Effector CD8-positive, alpha-beta T cell (primary cell): ENCODE measurements at regions not wholly inside any gene's neighbourhood (a gene's known extent, or its start where the extent isn't known, plus 50 kb on each side); places are given as distances from the start of the nearest gene placed in this dataset.
"Not testable (repeated sequence)": the region's sequence is repeated elsewhere in the genome, so short reads cannot be mapped to it uniquely, and the experiment has no call there.

Source experiments
- DNase-seq: peaks from one replicate; lab custom pipeline; 2025; lab: John Stamatoyannopoulos, UW

- DNase-seq = no peak
Measured at GRCh38 chr3:170814822-170815221, 55.2 kb downstream of the RPL22L1 start.

DNA sequence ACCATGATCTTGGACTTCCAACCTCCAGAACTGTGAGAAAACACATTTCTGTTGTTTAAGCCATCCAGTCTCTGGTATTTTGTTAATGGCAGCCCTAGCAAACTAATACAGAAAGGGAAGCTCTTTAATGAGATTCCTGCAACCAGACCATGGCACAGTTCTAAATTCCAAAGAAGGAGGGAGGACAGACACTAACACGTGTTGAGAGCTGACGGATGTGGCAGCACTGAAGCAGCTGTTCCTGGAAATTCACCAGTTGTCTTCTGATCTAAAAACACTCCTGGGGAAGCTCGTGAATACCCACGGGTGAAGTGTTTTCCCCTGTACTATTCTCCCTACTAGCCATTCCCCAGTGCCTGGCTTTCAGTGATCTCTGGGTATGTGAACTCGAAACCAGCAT, 56.7 kb downstream of the RPL22L1 start:
- no peak for DNase-seq

- peak; percentile 19 for DNase-seq
Measured at GRCh38 chr3:170811928-170812591, 57.9 kb downstream of the RPL22L1 start.

- DNase-seq = no peak
Measured at GRCh38 chr3:170811515-170811914, 58.5 kb downstream of the RPL22L1 start.

- DNase-seq = no peak
Measured at GRCh38 chr3:170809975-170810357, 60.0 kb downstream of the RPL22L1 start.

DNA sequence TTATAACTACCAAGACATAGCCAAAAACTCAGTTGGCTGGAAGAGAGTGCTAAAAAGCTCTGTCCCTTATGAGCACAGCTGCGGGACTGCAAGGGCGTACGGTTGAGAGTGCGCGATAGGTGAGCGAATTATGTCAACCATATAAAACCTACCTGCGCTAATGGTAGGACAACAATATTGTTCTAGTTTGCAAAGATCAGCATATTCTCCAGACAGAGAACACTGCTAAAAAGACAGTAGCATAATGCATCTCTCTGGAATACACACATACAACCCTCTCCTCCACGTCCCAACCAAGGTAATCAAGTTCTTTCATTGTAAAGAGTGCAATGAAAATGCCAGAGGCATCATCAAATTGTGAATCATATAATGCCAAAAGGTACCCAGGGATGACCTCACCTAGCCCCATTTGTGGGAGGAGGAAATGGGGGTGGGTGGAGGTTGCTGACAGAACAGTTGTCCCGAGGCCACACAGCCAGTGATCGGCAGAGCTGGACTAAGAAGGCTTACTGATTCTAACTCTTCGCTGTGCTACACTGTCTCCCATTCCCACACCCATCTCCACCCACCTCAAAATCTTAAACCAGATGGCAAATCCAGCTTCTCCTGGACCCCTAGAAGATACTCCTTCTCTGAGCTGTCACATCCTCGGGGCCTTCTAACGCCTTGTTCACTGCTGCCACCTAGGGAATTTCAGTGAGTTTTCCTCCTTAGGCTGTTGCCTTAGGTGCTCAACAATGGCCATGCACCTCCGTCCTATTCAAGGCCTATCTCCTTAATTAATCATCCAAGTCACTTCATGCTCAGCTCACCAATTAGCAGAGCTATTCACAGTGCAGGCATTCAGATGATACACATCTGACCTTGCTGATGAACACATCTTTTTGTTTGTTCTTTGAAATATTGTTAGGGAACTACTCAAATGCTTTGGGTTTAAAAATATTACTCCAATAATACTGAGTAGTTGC, 60.7 kb downstream of the RPL22L1 start:
- no peak for DNase-seq

- DNase-seq = no peak
Measured at GRCh38 chr3:170808041-170808440, 62.0 kb downstream of the RPL22L1 start.

DNA sequence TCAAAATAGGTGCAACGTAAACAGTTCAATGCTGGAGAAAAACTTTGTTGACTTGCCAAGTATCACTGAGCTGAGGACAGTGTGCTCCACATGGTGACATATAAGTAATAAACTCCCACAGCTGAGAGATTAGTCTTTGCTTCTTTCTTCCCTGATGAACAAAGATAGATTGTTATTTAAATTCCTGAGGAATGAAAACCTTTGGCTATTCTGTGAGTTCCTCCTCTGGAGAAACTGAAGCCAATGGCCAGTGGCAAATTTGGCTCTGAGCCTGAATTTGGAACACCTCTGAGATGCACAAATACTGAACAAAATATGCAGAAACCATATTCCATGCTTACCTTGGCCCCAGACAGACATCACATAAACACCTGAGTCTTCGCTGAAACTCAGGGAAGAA, 63.3 kb downstream of the RPL22L1 start:
- no peak for DNase-seq

- DNase-seq = no peak
Measured at GRCh38 chr3:170806141-170806540, 63.9 kb downstream of the RPL22L1 start.

DNA sequence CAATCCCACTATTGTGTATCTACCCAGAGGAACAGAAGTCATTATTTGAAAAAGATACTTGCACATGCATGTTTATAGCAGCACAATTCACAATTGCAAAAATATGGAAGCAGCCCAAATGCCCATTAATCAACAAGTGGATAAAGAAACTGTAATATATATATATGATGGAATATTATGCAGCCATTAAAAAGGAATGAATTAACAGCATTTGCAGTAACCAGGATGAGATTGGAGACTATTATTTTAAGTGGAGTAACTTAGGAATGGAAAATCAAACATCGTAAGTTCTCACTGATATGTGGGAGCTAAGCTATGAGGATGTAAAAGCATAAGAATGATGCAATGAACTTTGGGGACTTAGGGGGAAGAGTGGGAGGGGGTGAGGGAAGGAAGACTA, 64.7 kb downstream of the RPL22L1 start:
- DNase-seq = not testable (repeated sequence)

DNA sequence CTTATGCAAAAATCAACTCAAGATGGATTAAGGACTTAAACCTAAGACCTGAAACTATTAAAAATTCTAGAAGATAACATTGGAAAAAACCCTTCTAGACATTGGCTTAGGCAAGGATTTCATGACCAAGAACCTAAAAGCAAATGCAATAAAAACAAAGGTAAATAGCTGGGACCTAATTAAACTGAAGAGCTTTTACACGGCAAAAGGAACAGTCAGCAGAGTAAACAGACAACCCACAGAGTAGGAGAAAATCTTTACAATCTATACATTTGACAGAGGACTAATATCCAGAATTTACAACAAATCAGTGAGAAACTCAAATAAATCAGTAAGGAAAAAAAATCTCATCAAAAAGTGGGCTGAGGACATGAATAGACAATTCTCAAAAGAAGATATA, 65.4 kb downstream of the RPL22L1 start:
- not testable (repeated sequence) for DNase-seq

DNA sequence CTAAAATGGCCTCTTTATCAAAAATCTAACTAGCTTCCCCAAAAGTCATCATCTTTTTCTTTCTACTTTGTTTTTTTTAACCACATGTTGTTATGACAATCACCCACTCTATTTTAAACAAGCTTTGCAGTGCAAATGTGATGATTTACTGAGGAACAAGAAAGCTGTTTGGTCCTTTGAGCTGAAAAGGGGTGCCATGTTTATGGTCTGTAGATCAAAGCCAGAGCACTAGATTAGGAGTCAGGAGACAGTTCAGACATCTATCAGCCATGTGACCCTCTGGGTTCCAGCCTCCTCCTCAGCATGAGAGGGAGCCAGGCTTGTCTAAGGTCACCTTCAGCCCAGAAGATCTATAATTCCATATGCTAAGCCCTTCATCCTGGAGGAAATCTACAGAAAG, 65.9 kb downstream of the RPL22L1 start:
- no peak for DNase-seq

GRCh38 chr3:170802164-170803151, 67.5 kb downstream of the RPL22L1 start:
- no peak for DNase-seq

GRCh38 chr3:170801597-170801996, 68.4 kb downstream of the RPL22L1 start:
- no peak for DNase-seq

- DNase-seq = not testable (repeated sequence)
Measured at GRCh38 chr3:170800275-170800674, 69.7 kb downstream of the RPL22L1 start.

DNA sequence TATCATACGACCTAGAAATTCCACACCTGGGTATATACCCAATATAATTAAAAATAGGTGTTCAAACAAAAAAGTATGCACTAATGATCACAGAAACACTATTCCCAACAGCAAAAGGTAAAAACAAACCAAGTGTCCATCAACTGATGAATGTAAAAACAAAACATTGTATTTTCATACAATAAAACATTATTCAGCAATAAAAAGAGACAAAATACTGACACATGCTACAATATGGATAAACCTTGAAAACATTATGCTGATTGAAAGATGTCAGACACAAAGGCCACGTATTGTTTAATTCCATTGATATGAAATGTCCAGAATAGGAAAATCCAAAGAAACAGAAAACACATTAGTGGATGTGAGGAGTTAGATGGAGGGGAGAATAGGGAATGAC, 71.0 kb downstream of the RPL22L1 start:
- DNase-seq = no peak

DNA sequence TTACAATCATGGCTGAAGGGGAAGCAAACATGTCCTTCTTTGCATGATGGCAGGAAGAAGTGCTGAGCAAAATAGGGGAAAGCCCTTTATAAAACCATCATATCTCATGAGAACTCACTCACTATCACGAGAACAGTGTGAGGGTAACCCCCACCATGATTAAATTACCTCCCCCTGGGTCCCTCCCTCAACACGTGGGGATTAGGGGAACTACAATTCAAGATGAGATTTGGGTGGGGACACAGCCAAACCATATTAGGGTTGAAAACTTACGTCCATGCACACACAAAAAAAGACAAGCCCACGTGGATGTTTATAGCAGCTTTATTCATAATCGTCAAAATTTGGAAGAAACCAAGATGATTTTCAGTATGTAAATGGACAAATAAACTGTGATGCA, 72.3 kb downstream of the RPL22L1 start:
- no peak for DNase-seq

DNA sequence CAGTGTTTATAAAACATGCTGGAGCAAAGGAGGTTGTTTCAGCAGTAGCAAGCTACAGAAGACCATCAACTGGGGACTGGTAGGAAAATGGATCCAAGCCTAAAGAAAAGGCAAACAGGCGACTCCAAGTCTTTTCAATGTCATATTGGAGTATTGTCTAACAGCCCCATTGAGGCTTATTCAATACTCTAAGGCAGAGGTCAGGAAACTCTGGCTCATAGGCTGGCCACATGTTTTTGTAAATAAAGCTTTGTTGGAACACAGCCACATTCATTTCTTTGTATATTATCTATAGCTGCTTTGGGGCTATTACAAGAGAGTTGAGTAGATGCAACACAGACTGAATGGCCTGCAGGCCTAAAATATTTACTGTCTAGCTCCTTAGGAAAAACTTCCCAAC, 77.5 kb downstream of the RPL22L1 start:
- DNase-seq = no peak

DNA sequence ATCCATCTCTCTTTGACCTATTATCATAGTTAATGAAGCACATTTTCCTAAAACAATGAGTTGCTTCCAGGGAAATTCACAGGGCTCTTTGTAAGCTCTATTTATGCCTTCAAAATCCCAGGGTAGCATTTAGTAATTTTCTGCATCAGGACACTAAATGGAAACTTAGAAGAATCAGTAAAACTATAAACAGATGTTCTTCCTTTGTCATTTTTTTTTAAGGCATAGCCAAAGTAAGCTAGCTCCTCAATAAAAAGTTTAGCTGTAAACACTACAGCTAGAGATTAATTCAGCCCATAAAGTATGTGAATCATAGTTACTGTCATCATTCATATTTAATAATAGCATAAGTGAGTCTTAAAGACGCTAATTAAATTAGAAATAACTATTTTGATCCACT, 79.3 kb downstream of the RPL22L1 start:
- no peak for DNase-seq

GRCh38 chr3:170787464-170787863, 82.5 kb downstream of the RPL22L1 start:
- DNase-seq = no peak

GRCh38 chr3:170785454-170785853, 84.5 kb downstream of the RPL22L1 start:
- DNase-seq = no peak

DNA sequence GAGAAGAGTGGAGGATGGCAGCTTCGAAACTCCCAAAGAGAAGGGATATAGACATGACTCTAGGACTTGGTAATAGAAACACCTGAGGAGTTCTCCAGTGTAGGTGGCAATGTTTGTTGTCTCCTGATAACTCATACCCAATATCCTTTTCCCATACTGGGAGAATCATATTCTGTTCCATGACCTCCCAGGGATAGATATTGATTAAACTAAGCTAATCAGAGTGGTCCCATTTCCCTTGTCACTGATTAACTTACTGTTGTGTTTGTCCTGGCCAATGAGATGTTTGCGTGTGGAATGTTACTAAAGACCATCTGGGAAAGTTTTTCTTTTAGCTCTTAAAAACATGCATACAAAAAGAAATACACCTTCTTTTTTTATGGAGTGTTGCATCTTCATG, 85.6 kb downstream of the RPL22L1 start:
- DNase-seq = no peak
